Endothelial cell of umbilical vein (primary cell): ENCODE measurements at regions not wholly inside any gene's neighbourhood (a gene's known extent, or its start where the extent isn't known, plus 50 kb on each side); places are given as distances from the start of the nearest gene placed in this dataset.

Experiments
- BruUV-seq: library from RNA; stranded (reverse); fragments of 400-500 nt; replicated peaks from 2 replicates; lab custom pipeline; 2021; lab: Mats Ljungman, UMichigan
- CTCF ChIA-PET: fragments of 300-600, 350-600 bp; sonication (Branson Sonifier 250); formaldehyde crosslinking; loops from one replicate; lab custom pipeline; 2021; ENCODE audit warnings: antibody characterized with exemption, inconsistent platforms; lab: Charles Lee
- POLR2A ChIA-PET: fragments of 300-600, 350-600 bp; sonication (Branson Sonifier 250); formaldehyde crosslinking; loops from one replicate; lab custom pipeline; 2021; ENCODE audit warnings: antibody characterized with exemption, inconsistent platforms; lab: Charles Lee
- DNase-seq: peaks from one replicate; pipeline ENCODE4 v3.0.0-alpha.2; 2011; ENCODE audit warnings: low read depth, low spot score
- FAIRE-seq: peaks from 2 replicates; lab custom pipeline; 2011; peaks lifted over from hg19 to GRCh38; lab: Jason Lieb, UNC
- H2AFZ ChIP-seq: 2 replicates; pipeline ENCODE4 v1.6.0; 2012; ENCODE audit warnings: low read depth, low read length, control low read depth, inconsistent platforms
- H3K27ac ChIP-seq: 2 replicates; pipeline ENCODE4 v1.5.1; 2011; ENCODE audit warnings: low read depth, mild to moderate bottlenecking, control low read depth, low read length, moderate library complexity; ENCODE audit not compliant: insufficient read depth
- H3K27me3 ChIP-seq, 2 experiments: 2 replicates each; pipeline versions ENCODE4 v1.6.0 to v1.6.1; 2011; ENCODE audit warnings: low read length in 2 of 2, mixed read lengths in 1 of 2; ENCODE audit not compliant: control insufficient read depth in 2 of 2, insufficient read depth in 2 of 2
- H3K36me3 ChIP-seq, 2 experiments: 2 replicates in 1 of 2; 3 replicates in 1 of 2; pipeline ENCODE4 v1.5.1; 2011; ENCODE audit warnings: low read length in 2 of 2, mild to moderate bottlenecking in 1 of 2, moderate library complexity in 1 of 2; ENCODE audit not compliant: control insufficient read depth in 2 of 2, insufficient read depth in 2 of 2; ENCODE audit errors: extremely low read depth in 1 of 2
- H3K4me1 ChIP-seq: 3 replicates; pipeline ENCODE4 v1.5.1; 2011; ENCODE audit warnings: mild to moderate bottlenecking, low read length; ENCODE audit not compliant: control insufficient read depth, insufficient read depth; ENCODE audit errors: extremely low read depth
- H3K4me2 ChIP-seq: 2 replicates; pipeline ENCODE4 v1.6.1; 2011; ENCODE audit warnings: low read length, control low read depth, mixed read lengths; ENCODE audit not compliant: insufficient read depth
- H3K4me3 ChIP-seq, 3 experiments: fragments of 200-600 bp in 1 of 3; sonication (generic), shearing (Covaris generic) in 1 of 3; replicated peaks in 1 of 3; 2 replicates each; pipeline ENCODE4 v1.5.1; 2011 to 2016; ENCODE audit warnings: control low read depth in 3 of 3, low read length in 3 of 3, mild to moderate bottlenecking in 2 of 3, inconsistent platforms in 1 of 3, low read depth in 1 of 3, moderate library complexity in 1 of 3; ENCODE audit not compliant: insufficient read depth in 1 of 3
- H3K79me2 ChIP-seq: 2 replicates; pipeline ENCODE4 v1.6.0; 2012; ENCODE audit warnings: low read length, inconsistent platforms; ENCODE audit not compliant: control insufficient read depth, insufficient read depth
- H3K9ac ChIP-seq: replicated peaks from 2 replicates; pipeline ENCODE3; 2011; ENCODE audit warnings: low read length, control low read depth; ENCODE audit not compliant: insufficient read depth; ENCODE audit errors: extremely low read depth
- H3K9me1 ChIP-seq: replicated peaks from 3 replicates; pipeline ENCODE4 v1.6.0; 2011; ENCODE audit warnings: mild to moderate bottlenecking, low read length; ENCODE audit not compliant: control insufficient read depth, insufficient read depth; ENCODE audit errors: extremely low read depth
- H3K9me3 ChIP-seq: replicated peaks from 2 replicates; pipeline ENCODE4 v1.5.1; 2012; ENCODE audit warnings: low read length, inconsistent platforms; ENCODE audit not compliant: control insufficient read depth, insufficient read depth
- H4K20me1 ChIP-seq: replicated peaks from 2 replicates; pipeline ENCODE3; 2011; ENCODE audit warnings: mild to moderate bottlenecking, low read length; ENCODE audit not compliant: control insufficient read depth, insufficient read depth; ENCODE audit errors: extremely low read depth
- CTCF ChIP-seq, 2 donors: IDR thresholded peaks; 1 replicate in 1 of 2; 2 replicates in 1 of 2; pipeline ENCODE4 v1.5.1; 2011; ENCODE audit warnings: low read length in 2 of 2, mild to moderate bottlenecking in 2 of 2, moderate library complexity in 2 of 2, control low read depth in 1 of 2, inconsistent platforms in 1 of 2, low read depth in 1 of 2; ENCODE audit not compliant: insufficient read depth in 1 of 2; ENCODE audit errors: extremely low read depth in 1 of 2
- EZH2 ChIP-seq: IDR thresholded peaks from 2 replicates; pipeline ENCODE4 v1.6.1; 2012; ENCODE audit warnings: borderline replicate concordance, low read depth, mild to moderate bottlenecking, moderate library complexity, low read length, inconsistent platforms; ENCODE audit not compliant: severe bottlenecking
- FOS ChIP-seq: IDR thresholded peaks from 2 replicates; pipeline ENCODE4 v1.6.1; 2011; ENCODE audit warnings: mild to moderate bottlenecking, low read length, moderate library complexity, borderline replicate concordance; ENCODE audit not compliant: insufficient read depth
- GATA2 ChIP-seq: IDR thresholded peaks from 2 replicates; pipeline ENCODE4 v1.7.0; 2011; ENCODE audit warnings: low read depth, mild to moderate bottlenecking, moderate library complexity, mixed read lengths, low read length; ENCODE audit not compliant: insufficient read length, insufficient read depth
- JUN ChIP-seq: IDR thresholded peaks from 2 replicates; pipeline ENCODE4 v1.6.1; 2011; ENCODE audit warnings: borderline replicate concordance, low read depth; ENCODE audit not compliant: insufficient read length, insufficient read depth
- MAX ChIP-seq: IDR thresholded peaks from 2 replicates; pipeline ENCODE4 v1.6.1; 2011; ENCODE audit not compliant: insufficient read depth, insufficient read length
- MYC ChIP-seq: IDR thresholded peaks from one replicate; pipeline ENCODE4 v1.6.1; 2011; ENCODE audit warnings: mild to moderate bottlenecking, low read depth, low read length
- POLR2A ChIP-seq: IDR thresholded peaks from 2 replicates; pipeline ENCODE4 v1.6.1; 2012; ENCODE audit warnings: low read depth, mild to moderate bottlenecking, control low read depth, low read length
- POLR2AphosphoS5 ChIP-seq: IDR thresholded peaks from 2 replicates; pipeline ENCODE4 v1.6.1; 2012; ENCODE audit warnings: low read depth, mild to moderate bottlenecking, control low read depth, low read length, moderate library complexity; ENCODE audit not compliant: insufficient read depth
- dilution Hi-C: fragments of 300-500 bp; cut with MboI; formaldehyde crosslinking; loops from one replicate; pipeline ENCODE4 v1.15.0; 2019; ENCODE audit warnings: low sequenced_read_pairs; ENCODE audit not compliant: extremely low pct_ligation_motif_present
- intact Hi-C: fragments of 100-400 bp; cut with micrococcal nuclease; formaldehyde crosslinking; loops from one replicate; pipeline ENCODE4 v1.10.0; 2022

GRCh38 chr11:105344938-105345337, 205.4 kb upstream of the CARD18 start:
- Histone ChIP-seq H2AFZ (no peak overlapping the region), H3K4me1 (no peaks in the 10 kb centered on the region), H3K9me1 (no peaks in the 10 kb centered on the region), H3K27me3 (no peaks in the 10 kb centered on the region), H3K9ac (no peak overlapping the region), H3K4me2 (no peak overlapping the region), H3K27ac (no peak overlapping the region), H3K36me3 (no peaks in the 10 kb centered on the region), H3K9me3 (no peaks in the 10 kb centered on the region), H3K4me3 (no peak overlapping the region), H4K20me1 (no peaks in the 10 kb centered on the region), H3K79me2 (no peaks in the 10 kb centered on the region)
- TF ChIP-seq FOS = no peak
- TF ChIP-seq POLR2A = no peak
- TF ChIP-seq MAX = no peak
- no peak for TF ChIP-seq POLR2AphosphoS5
- no peak for TF ChIP-seq JUN
- no peak for TF ChIP-seq EZH2
- TF ChIP-seq GATA2 = no peak
- no peak for TF ChIP-seq MYC
- TF ChIP-seq CTCF (IDR thresholded peaks at IDR 0.05; ENCODE audit: extremely low read depth in 1 of 2, insufficient read depth in 1 of 2, low read depth in 1 of 2, low read length in 2 of 2) = no peak
- no TSS peak for BruUV-seq
- ChIA-PET CTCF (no interaction called here), POLR2A (no interaction called here)
- peak; percentile 10 for DNase-seq
- FAIRE-seq = no peak
- intact Hi-C loops = no loop called here
- dilution Hi-C loops = no loop called here
